RCC 7860 (cell line): ENCODE measurements at regions not wholly inside any gene's neighbourhood (a gene's known extent, or its start where the extent isn't known, plus 50 kb on each side); places are given as distances from the start of the nearest gene placed in this dataset.

Experiments
- DNase-seq: peaks from one replicate; pipeline ENCODE4 v3.0.0-alpha.2; 2015; ENCODE audit warnings: low spot score
- FAIRE-seq: peaks from 2 replicates; lab custom pipeline; 2012; peaks lifted over from hg19 to GRCh38; lab: Jason Lieb, UNC

DNA sequence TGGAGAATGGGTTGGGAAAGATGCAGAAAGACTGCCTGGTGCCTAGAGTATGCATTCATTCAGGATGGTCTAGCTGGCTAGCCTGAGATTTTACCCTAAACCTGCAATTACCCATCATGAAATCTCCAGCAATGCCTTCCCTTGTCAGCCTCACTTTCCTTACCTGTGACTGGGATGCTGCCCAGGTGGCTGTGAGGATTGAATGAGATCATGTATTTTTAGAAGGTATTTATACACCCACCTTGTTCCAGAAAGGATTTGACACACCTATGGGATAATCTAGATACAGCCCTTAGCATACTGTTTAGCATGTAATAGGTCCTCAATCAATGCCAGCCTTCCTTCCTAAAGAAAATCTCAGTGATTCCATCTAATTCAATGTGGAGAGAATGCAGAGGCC lies 561.4 kb downstream of the CDK5RAP2 start:
- DNase-seq = no peak
- FAIRE-seq = no peak

DNA sequence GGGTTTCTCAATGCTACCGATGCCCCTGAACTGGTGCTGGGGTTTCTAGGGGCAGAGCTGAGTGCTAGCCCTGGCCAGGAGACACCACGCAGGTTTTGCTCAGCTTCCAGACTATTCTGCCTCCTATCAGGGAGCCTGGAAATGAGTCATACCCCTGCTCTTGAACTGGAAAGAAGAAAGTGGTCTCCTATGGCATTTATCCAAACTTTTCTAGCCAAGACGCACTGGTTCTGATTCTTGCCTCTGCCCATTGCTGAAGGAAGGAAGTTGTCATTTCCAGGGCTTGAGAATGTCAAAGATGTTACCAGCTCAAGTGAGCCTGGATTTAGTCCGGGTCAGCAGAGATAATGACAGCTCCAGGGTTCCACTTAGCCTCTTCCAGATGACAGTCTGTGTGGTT lies 561.9 kb downstream of the CDK5RAP2 start:
- DNase-seq (no peak), FAIRE-seq (no peak)

DNA sequence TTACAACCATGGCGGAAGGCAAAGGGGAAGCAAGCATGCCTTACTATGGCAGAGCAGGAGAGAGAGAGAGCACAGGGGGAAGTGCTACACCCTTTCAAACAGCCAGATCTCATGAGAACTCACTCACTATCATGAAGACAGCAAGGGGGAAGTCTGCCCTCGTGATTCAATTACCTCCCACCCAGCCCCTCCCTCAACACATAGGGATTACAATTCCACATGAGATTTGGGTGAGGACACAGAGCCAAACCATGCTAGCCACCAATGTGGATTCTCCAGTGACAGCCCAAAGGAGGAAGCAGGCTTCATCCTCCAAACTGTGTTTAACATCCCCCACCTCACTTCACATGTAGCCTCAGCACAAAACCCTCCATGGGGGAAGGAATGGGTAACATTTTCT lies 563.7 kb downstream of the CDK5RAP2 start:
- FAIRE-seq (no peak), DNase-seq (no peak)

DNA sequence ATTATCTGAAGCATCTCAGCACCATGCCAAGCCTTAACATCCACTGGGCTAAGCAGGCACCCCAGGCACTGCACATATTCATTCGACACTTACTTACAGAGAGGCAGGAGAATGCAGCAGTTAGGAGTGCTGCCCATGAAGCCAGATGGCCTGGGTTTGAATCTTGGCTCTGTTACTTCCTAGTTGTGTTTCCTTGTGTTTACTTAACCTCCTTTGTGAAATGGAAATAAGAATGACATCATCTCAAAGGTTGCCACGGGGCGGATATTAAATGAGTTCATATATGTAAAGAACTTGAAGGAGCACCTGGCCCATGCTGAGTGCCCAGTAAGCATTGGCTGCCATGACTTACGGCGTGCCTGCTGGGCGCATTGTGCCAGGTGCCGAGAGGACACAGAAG lies 565.2 kb downstream of the CDK5RAP2 start:
- FAIRE-seq (no peak), DNase-seq (no peak)

DNA sequence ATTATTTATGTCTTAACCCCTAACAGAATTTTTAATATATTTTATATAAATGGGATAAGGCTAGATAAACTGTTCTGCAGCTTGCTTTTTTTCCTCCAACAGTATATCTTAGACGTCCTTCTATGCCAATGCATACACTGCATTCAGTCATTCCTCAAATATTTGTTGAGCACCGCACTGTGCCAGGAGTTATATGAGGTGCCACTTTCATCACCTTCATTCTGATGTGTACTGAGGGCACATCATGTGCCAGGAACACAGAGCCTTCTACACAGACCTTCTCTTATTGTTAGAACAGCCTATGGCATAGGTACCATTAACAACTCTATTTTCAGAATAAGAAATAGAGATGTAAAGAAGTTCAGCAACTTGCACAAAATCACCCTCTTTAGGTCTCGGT lies 570.1 kb downstream of the CDK5RAP2 start:
- FAIRE-seq (no peak), DNase-seq (no peak)

DNA sequence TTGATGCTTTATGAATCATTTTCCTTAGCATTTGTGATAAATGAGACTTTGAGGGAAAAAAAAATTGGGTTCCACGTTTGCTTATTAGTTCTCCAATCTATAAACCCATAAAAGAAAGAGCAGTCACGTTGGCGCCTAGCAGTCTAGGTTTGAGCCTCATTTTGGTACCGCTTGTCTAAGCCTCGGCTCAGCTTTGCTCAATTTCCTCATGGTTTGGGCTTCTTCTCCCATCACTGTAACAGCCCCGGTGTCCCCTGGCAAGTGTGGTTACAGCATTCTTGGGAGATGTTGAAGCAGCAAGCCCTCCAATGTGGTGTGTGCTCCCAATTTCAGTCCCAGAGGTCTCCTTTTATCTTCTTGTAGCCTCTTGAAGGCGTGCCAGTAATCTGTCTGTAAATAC lies 578.4 kb downstream of the CDK5RAP2 start:
- no peak for DNase-seq
- no peak for FAIRE-seq

DNA sequence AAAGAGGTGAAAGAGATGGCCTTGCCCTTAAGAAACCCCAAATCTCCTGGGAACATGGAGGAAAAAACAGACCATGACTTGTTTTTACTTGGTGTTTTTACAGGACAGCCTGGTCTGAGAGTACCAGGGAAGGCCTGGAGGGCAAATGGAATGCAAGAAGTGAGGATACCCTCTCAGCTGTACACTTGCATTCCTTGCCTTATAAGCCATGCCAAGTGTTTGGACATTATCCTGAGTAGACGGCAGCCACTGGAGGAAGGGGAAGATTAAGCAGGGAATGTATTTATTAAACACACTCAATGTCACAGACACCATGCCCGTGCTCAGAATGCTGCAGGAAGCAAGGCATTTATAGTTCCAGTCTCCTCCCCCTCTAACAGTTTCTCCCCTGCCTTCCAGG lies 581.4 kb downstream of the CDK5RAP2 start:
- DNase-seq (no peak), FAIRE-seq (no peak)

DNA sequence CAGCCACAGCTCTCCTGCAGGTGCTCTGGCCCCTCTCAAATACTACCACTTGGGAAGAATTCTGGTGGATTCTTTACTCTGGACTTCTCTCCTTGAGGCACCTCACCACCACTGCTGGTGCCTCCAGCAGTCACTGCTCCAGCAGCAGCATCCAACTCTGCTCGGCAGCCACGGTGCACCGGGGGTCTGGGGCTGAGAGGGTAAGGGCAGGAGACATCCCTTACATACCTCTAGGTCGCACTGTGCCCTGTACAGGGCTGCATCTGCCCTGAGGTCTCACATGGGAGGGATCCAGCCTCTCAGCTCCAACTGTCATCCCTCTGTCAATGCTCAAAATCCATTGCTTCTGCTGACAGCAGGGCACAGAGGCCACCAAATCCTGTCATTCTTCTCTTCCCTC lies 588.2 kb downstream of the CDK5RAP2 start:
- FAIRE-seq (no peak), DNase-seq (no peak)

DNA sequence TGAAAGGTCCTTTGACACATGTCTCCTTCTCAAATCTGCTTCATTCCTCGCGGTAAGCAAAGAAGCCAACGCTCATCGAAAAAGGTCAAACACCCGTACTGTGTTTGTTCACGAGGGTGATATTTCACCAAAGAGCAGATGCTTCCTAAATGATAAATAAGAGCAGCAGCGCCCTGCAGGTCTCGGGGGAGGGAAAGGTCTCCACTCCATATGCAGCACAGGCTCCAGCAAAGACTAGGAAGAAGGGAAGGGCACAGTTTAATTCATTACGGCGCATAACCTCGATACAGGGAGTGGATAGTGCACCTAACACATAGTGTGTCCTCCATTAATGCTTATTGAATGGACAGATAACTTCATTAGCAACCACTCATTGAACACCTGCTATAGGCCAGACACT lies 593.3 kb downstream of the CDK5RAP2 start:
- no peak for FAIRE-seq
- no peak for DNase-seq

DNA sequence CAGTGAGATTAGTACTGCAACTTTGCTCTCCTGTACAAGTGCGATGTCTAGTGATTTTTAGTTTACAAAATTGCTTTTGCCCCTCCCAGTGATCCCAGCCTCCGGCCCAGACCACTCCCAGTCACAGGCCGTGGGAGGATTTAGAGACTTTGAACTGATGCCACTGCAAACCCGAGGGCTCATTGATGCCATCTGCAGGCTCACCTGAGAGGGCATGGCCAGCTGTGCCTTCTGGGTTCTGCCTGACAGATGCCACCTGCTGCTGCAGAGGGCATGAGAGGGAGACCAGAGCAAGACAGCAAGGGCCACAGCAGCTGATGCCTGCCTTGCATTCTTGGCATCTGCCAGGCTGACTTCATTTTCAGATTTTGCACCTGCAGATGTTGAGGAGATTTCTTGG lies 593.8 kb downstream of the CDK5RAP2 start:
- DNase-seq (no peak), FAIRE-seq (no peak)

DNA sequence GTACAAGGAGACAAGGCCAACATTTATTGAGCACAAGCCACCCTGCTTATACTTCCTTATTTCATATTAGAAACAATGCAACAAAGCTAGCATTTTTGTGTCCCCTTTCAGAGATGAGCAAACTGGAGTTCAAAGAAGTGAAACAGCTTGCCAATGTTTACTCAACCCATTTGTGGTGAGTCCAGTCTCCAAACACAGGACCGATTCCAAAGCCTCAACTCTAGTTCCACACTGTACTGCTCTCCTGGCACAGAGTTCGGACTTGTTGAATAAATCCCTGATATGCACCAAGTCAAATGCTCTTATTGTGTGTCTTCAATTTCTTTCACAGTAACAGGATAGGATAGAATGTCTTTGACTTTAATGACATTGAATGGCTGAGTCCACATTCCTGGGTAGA lies 604.8 kb upstream of the BRINP1 start:
- FAIRE-seq (no peak), DNase-seq (no peak)

DNA sequence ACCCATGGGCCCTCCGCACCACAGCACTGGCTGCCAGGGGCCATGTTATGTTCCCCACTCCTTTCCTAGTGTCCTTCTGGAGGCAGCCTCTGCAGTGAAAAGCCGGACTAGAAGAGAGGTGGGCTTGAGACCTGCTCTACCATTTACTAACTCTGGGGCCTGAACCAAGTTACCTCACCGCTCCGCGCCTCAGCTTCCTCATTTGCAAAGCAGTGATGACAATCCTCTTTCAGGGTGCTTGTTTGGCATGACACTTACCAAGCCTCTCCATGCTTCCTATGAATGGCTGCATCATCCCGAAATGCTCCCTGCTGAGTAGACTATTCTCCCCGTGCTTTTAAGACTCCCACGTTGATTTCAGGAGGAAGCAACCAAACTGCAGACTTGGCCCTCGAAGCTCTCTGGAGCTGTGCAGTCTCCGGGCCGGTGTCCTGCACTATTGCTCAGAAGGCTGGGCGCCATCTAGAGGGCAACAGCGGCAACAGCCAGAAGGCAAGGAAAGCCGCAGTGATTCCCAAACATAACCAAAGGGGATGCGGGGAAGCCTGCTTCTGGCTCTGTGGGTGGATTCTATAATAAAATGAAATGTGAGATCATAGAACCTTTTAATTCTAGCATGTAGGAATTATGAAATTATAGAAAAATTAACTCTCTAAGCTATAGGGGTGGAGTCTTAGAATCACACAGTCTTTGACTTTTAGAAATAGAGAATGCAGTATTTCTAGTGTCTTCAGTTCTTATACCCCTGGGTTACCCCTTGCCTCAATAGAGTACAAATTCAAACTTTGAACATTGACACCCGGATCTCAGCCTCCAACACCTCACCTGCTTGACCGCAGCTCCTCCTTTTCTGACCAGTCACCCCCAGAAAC lies 599.8 kb upstream of the BRINP1 start:
- FAIRE-seq (peak; percentile 25), DNase-seq (peak; percentile 34)

DNA sequence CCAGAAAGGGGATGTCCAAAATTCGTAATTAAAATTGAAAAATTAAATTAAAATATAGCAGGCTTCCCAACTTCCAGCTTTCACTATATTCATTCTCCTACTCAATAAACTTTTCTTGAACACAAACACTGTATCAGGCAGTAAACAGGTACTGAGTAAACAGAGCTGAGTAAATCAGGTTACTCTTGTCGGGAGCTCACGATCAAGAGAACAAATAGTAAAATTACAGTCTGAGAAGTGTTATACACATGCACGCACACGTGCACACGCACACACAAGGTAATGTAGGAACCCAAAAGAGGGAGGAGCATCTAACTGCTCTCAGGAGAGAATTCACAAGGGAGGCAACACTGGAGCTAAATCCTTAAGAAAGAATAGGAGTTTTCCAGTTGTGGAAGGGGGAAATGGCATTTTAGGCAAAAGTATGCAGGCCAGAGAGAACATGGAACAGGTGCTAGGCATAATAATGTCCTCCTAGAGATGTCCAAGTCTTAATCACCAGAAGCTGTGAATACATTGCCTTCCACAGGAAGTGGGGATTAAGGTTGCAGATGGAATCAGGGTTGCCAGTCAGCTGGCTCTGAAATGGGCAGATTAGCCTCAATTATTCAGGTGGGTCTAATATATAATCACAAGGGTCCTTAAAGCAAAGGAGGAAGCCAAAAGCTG lies 598.8 kb upstream of the BRINP1 start:
- DNase-seq (no peak), FAIRE-seq (no peak)

DNA sequence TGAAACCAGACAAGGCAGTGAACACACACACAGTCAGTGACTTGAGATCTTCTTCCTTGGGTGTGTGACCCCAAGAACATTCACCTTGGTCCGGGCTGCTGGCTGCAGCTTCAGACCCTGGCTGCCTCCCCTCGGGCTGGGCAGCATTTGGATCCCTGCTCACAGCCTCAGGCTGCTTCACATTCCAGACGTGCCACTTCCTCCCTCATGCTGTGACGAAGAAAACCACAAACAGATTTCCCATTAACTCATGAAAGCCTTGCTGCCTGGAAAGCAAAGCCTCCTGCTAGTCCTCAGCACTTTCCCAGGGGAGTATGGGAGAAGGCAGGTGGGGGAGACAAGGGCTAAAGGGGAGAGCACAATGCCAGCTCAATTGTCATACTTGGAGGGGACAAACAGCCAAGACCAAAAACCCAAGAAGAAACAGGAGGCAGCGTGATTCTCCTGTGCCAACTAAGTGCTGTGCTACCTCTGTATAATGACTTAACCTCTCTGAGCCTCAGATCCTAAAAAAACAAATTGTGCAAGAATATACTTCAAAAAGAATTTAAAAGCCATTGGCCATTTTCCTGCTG lies 594.6 kb upstream of the BRINP1 start:
- FAIRE-seq = peak; percentile 93
- DNase-seq = peak; percentile 86

DNA sequence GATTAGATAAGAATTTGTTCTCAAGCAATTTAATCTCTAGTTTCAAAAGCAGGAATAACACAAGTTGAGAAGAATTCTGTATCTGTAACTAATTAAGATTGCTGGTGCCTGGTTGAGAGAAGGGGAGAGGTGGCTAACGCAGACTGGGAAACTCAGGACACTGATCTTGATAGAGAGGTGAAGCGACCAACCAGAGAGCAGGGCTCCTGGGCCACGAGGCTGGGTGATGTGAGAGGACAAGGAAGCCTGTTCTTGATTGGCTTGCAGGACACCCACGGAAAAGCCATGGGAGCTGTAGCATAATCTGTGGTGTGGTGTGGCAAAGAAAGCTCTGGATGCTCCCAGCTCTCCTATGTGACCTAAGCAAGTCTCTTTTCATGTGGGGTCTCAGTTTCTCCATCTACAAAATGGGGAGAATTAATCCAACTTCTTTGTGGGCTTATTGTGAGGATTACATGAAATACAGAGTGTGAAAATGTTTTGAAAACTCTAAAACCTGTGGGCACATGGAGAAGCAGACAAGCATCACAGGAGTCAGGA lies 594.1 kb upstream of the BRINP1 start:
- FAIRE-seq (no peak), DNase-seq (peak; percentile 29)

DNA sequence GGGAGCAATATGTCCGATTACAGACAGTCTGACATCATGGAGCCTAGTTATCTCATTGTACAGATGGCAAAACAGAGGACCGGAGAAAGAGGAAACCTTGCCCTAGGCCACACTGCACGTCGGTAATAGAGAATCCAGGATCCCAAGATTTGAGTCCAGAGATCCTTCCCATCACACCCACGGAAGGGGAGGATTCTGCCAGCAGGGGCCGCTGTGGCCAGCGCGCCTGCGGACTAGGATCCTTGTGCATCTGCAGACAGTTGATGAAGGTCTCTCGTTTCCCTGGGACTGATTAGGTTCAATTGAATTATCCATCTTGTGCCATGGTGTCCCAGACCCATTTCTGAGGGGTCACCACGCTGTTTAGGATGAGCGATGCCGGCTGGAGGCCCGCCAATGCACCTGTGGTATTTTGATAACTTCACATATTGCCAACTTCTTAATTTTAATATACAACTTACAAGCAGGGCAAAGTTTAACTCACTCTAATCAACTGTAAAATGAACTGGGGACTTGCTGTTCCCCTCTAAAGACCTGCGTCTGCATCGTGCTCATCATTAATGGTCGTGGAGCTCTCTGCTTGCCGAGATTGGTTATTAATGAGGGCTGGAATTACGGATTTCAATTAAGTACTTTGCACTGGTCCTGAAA lies 592.7 kb upstream of the BRINP1 start:
- DNase-seq = no peak

DNA sequence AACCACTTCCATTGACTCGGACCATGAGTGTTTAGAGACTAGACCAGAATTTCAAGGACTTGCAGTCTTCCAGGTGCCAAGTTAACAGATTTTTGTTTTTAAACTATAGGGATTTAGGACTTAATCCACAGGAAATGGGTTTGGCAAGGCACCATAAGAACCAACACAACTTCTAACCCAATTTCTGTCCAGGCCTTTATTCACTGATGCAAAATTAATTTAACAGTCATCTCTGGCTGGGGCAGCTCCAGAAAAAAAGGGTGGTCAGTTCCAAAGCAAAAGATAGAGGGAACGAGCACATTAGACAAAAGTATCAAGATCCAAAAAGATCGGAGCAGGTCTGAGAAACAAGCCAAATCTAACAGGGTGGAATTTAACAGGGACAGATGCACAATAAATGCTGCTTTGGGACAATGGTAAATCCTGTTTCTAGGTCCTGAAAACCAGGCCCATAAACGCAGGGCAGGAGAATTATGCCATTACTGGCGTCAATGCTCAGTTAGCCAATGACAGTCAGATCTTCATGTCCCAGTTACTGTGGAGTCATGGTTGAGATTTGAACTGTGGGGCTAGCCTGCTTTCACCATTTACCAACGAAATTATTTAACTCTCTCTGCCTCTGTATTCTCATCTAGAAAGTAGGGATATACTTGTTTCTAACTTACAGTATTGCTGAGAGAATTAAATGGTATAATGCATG lies 590.8 kb upstream of the BRINP1 start:
- no peak for DNase-seq
- FAIRE-seq = no peak

More for the DNA sequence above, 592.7 kb upstream of the BRINP1 start:
- no peak for FAIRE-seq

DNA sequence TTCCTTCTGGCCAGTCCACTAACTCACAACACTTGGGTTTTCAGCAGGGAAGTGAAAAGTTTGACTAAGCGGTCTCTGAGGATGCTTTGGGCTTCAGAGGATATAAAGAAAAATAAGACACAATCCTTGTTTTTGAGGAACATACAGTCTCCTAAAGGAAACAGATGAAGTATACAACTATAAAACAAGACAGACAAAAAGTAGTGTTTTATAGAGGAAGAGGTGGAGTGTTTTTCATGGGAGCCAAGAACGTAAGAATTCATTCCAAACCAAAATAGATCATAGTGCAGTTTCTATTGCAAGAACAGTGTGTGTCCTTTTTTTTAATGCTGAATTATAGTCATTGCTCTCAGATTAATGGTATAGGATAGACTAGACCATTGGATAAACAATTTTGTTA lies 586.9 kb upstream of the BRINP1 start:
- DNase-seq (no peak), FAIRE-seq (no peak)

DNA sequence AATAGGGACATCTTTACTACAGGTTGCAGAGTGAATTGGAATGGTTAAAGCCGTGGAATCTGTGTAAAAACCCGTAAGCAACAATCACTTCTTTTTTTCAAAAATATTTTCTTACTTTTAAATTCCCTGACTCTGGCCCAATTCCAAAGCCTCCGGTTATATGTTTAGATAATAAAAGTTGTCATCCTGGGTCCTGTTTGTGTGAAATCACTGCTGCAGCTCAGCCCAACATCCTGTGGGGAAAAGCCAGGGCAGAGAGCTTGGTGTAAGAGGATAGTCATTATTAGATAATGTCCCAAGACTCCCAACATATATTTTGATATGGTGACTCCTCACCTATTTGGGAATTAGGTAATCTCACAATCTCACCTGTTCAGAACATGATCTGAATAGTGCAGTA lies 586.0 kb upstream of the BRINP1 start:
- FAIRE-seq (no peak), DNase-seq (no peak)

DNA sequence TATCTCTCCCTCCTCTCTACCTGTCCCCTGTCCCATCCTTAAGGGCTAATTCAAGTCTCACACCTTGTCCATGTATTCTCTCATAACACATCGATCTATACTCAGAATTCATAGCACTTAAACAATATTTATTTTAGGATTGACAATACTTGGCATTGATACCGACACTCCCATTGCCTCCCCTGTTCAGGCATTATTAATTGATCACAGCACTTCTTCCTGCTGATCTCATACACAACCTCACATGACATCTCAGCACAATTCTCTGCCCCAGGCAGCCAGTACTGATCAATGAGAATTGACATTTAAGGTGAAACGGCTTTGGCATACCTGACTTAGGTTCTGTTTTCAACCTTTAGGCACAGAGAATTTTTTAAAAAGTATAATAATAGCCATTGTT lies 582.4 kb upstream of the BRINP1 start:
- FAIRE-seq = no peak

DNA sequence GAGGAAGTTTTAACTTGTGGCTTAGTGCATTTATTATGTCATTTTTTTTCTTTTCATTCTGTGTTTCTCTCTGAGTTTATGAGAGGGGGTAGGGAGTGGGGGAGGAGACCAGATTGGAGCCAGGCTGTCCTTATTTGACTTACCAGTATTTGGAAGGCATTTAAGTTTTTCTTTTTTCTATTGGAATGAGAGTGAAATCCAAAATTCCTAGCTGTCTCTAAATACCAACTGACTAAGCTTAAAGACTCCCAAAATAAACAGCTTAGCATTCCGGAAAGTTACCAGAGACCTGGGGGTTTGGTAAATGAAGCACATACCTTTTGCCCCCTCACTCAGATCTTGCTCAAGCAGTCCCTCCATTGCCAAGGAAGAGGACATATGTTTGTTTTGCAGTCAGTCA lies 581.9 kb upstream of the BRINP1 start:
- DNase-seq (no peak), FAIRE-seq (no peak)

More for the DNA sequence above, 582.4 kb upstream of the BRINP1 start:
- DNase-seq = no peak
